ENCODE measurements at regions not wholly inside any gene's neighbourhood (a gene's known extent, or its start where the extent isn't known, plus 50 kb on each side); places are given as distances from the start of the nearest gene placed in this dataset.

GRCh38 chr10:78875932-78876331 is 192.8 kb upstream of the ZMIZ1 start:
- Mint-ChIP-seq H3K36me3 (ENCODE audit: insufficient read depth, unreplicated experiment) (no peaks in the 10 kb centered on the region), H3K9me3 (ENCODE audit: low read depth, unreplicated experiment) (no peaks in the 10 kb centered on the region), H3K27me3 (ENCODE audit: unreplicated experiment) (peaks cover 8% of the 10 kb centered on the region), H3K27ac (ENCODE audit: unreplicated experiment) (no peak overlapping the region), H3K4me3 (ENCODE audit: low read depth, unreplicated experiment) (no peak overlapping the region), H3K4me1 (ENCODE audit: low read depth, unreplicated experiment) (peaks cover 8% of the 10 kb centered on the region)
- DNase-seq: no peak
- TF ChIP-seq, protein P1, sequence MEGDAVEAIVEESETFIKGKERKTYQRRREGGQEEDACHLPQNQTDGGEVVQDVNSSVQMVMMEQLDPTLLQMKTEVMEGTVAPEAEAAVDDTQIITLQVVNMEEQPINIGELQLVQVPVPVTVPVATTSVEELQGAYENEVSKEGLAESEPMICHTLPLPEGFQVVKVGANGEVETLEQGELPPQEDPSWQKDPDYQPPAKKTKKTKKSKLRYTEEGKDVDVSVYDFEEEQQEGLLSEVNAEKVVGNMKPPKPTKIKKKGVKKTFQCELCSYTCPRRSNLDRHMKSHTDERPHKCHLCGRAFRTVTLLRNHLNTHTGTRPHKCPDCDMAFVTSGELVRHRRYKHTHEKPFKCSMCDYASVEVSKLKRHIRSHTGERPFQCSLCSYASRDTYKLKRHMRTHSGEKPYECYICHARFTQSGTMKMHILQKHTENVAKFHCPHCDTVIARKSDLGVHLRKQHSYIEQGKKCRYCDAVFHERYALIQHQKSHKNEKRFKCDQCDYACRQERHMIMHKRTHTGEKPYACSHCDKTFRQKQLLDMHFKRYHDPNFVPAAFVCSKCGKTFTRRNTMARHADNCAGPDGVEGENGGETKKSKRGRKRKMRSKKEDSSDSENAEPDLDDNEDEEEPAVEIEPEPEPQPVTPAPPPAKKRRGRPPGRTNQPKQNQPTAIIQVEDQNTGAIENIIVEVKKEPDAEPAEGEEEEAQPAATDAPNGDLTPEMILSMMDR (IDR thresholded peaks at IDR 0.05; ENCODE audit: unreplicated experiment): no peak
- CTCF ChIA-PET: no interaction called here
- intact Hi-C loops (cut with micrococcal nuclease; ENCODE audit: unreplicated experiment): no loop called here
- no TSS peak for BruUV-seq (replicated peaks)

- no peak for DNase-seq
- Mint-ChIP-seq H3K27ac (ENCODE audit: unreplicated experiment) (no peak overlapping the region), H3K4me3 (ENCODE audit: low read depth, unreplicated experiment) (no peak overlapping the region), H3K36me3 (ENCODE audit: insufficient read depth, unreplicated experiment) (no peaks in the 10 kb centered on the region), H3K9me3 (ENCODE audit: low read depth, unreplicated experiment) (no peaks in the 10 kb centered on the region), H3K4me1 (ENCODE audit: low read depth, unreplicated experiment) (peaks cover 8% of the 10 kb centered on the region), H3K27me3 (ENCODE audit: unreplicated experiment) (peaks cover 8% of the 10 kb centered on the region)
- intact Hi-C loops (cut with micrococcal nuclease; ENCODE audit: unreplicated experiment): no loop called here
- no TSS peak for BruUV-seq (replicated peaks)
- CTCF ChIA-PET: no interaction called here
- TF ChIP-seq, protein P1 (IDR thresholded peaks at IDR 0.05; ENCODE audit: unreplicated experiment): no peak
Observed at GRCh38 chr10:78876449-78876848, 192.3 kb upstream of the ZMIZ1 start.

- no TSS peak for BruUV-seq (replicated peaks)
- no peaks in the 10 kb centered on the region for H3K36me3 Mint-ChIP-seq (ENCODE audit: insufficient read depth, unreplicated experiment)
- intact Hi-C loops (cut with micrococcal nuclease; ENCODE audit: unreplicated experiment): no loop called here
- H3K4me3 Mint-ChIP-seq (ENCODE audit: low read depth, unreplicated experiment): no peak overlapping the region
- CTCF ChIA-PET: no interaction called here
- TF ChIP-seq, protein P1 (IDR thresholded peaks at IDR 0.05; ENCODE audit: unreplicated experiment): no peak
- peaks cover 3% of the 10 kb centered on the region for H3K9me3 Mint-ChIP-seq (ENCODE audit: low read depth, unreplicated experiment)
- peaks cover 17% of the 10 kb centered on the region for H3K4me1 Mint-ChIP-seq (ENCODE audit: low read depth, unreplicated experiment)
- no peak for DNase-seq
- H3K27me3 Mint-ChIP-seq (ENCODE audit: unreplicated experiment): peaks cover 8% of the 10 kb centered on the region
- H3K27ac Mint-ChIP-seq (ENCODE audit: unreplicated experiment): no peak overlapping the region
Observed at GRCh38 chr10:78879621-78880020, 189.1 kb upstream of the ZMIZ1 start.

GRCh38 chr10:78886129-78886528 is 182.6 kb upstream of the ZMIZ1 start:
- TF ChIP-seq, protein P1 (IDR thresholded peaks at IDR 0.05; ENCODE audit: unreplicated experiment): no peak
- no peak for DNase-seq
- no TSS peak for BruUV-seq (replicated peaks)
- CTCF ChIA-PET: no interaction called here
- intact Hi-C loops (cut with micrococcal nuclease; ENCODE audit: unreplicated experiment): no loop called here
- Mint-ChIP-seq H3K9me3 (ENCODE audit: low read depth, unreplicated experiment) (peaks cover 15% of the 10 kb centered on the region), H3K4me1 (ENCODE audit: low read depth, unreplicated experiment) (peaks cover 8% of the 10 kb centered on the region), H3K36me3 (ENCODE audit: insufficient read depth, unreplicated experiment) (no peaks in the 10 kb centered on the region), H3K27me3 (ENCODE audit: unreplicated experiment) (peaks cover 28% of the 10 kb centered on the region), H3K4me3 (ENCODE audit: low read depth, unreplicated experiment) (no peak overlapping the region), H3K27ac (ENCODE audit: unreplicated experiment) (no peak overlapping the region)
